Ovary (tissue), 3 donors: ENCODE measurements at regions not wholly inside any gene's neighbourhood (a gene's known extent, or its start where the extent isn't known, plus 50 kb on each side); places are given as distances from the start of the nearest gene placed in this dataset.

Experiments used
- CTCF ChIP-seq, 3 donors: fragments of 450-650 bp in 2 of 3; fragments of 200-600 bp in 1 of 3; IDR thresholded peaks; one replicate each; pipeline versions ENCODE4 v1.5.1 to v1.8.0; 2016 to 2022; ENCODE audit warnings: antibody characterized with exemption in 3 of 3, mild to moderate bottlenecking in 1 of 3
- EP300 ChIP-seq: sonication (generic); formaldehyde crosslinking; IDR thresholded peaks from one replicate; pipeline ENCODE4 v1.6.1; 2017; ENCODE audit warnings: antibody characterized with exemption
- POLR2A ChIP-seq: fragments of 450-650 bp; IDR thresholded peaks from one replicate; pipeline ENCODE4 v1.6.1; 2017; ENCODE audit warnings: antibody characterized with exemption, mild to moderate bottlenecking, moderate library complexity
- donor health status: DM: no; HTN: no; CAD: no.

- TF ChIP-seq POLR2A (no peak), CTCF (IDR thresholded peaks at IDR 0.05) (no peak), EP300 (no peak)
Observed at GRCh38 chr5:56383761-56384160, 150.6 kb upstream of the ANKRD55 start.
